ENCODE measurements at regions not wholly inside any gene's neighbourhood (a gene's known extent, or its start where the extent isn't known, plus 50 kb on each side); places are given as distances from the start of the nearest gene placed in this dataset.
A peak's percentile ranks its signal among the peaks of the same experiment; 100 is the strongest.

- Histone ChIP-seq H3K4me3 (no peak overlapping the region), H3K27me3 (no peaks in the 10 kb centered on the region)
- ATAC-seq = no peak
Measured at GRCh38 chr2:53174539-53174938, 593.1 kb upstream of the CHAC2 start.

GRCh38 chr2:53173698-53174455 lies 593.7 kb upstream of the CHAC2 start:
- TF ChIP-seq CTCF (IDR thresholded peaks at IDR 0.05) = no peak
- Histone ChIP-seq H3K9me3 (no peaks in the 10 kb centered on the region), H3K27ac (no peak overlapping the region), H3K36me3 (no peaks in the 10 kb centered on the region), H3K4me1 (no peaks in the 10 kb centered on the region), H3K4me3 (no peak overlapping the region), H3K27me3 (no peaks in the 10 kb centered on the region)
- peak; percentile 54 for ATAC-seq
- intact Hi-C loops (cut with DNase I) = no loop called here
- no peak for DNase-seq

More at GRCh38 chr2:53174539-53174938, 593.1 kb upstream of the CHAC2 start:
- Histone ChIP-seq H3K4me1 (no peaks in the 10 kb centered on the region), H3K36me3 (no peaks in the 10 kb centered on the region), H3K27ac (no peak overlapping the region), H3K9me3 (no peaks in the 10 kb centered on the region)
- intact Hi-C loops (cut with DNase I) = no loop called here
- TF ChIP-seq CTCF (IDR thresholded peaks at IDR 0.05) = no peak
- DNase-seq = no peak

GRCh38 chr2:53173091-53173490 lies 594.5 kb upstream of the CHAC2 start:
- H3K27me3 ChIP-seq = no peaks in the 10 kb centered on the region
- no peak overlapping the region for H3K4me3 ChIP-seq
- no peaks in the 10 kb centered on the region for H3K4me1 ChIP-seq
- intact Hi-C loops (cut with DNase I) = no loop called here
- DNase-seq (peak in 2 of 4 donors; percentile 88 to 89), ATAC-seq (no peak)
- H3K36me3 ChIP-seq = no peaks in the 10 kb centered on the region
- H3K27ac ChIP-seq = no peak overlapping the region
- TF ChIP-seq CTCF (IDR thresholded peaks at IDR 0.05) = no peak
- H3K9me3 ChIP-seq = no peaks in the 10 kb centered on the region

GRCh38 chr2:53170466-53170865 lies 597.1 kb upstream of the CHAC2 start:
- H3K36me3 ChIP-seq = no peaks in the 10 kb centered on the region
- TF ChIP-seq CTCF (IDR thresholded peaks at IDR 0.05) = no peak
- no peaks in the 10 kb centered on the region for H3K27me3 ChIP-seq
- no peak overlapping the region for H3K4me3 ChIP-seq
- no peaks in the 10 kb centered on the region for H3K4me1 ChIP-seq
- ATAC-seq = peak; percentile 23
- peak in 2 of 4 donors; percentile 81 to 87 for DNase-seq
- intact Hi-C loops (cut with DNase I) = no loop called here
- H3K9me3 ChIP-seq = no peaks in the 10 kb centered on the region
- no peak overlapping the region for H3K27ac ChIP-seq

GRCh38 chr2:53167227-53167626 lies 600.4 kb upstream of the CHAC2 start:
- no peak for TF ChIP-seq CTCF (IDR thresholded peaks at IDR 0.05)
- Histone ChIP-seq H3K36me3 (no peaks in the 10 kb centered on the region), H3K27ac (no peak overlapping the region), H3K4me3 (no peak overlapping the region), H3K27me3 (no peaks in the 10 kb centered on the region), H3K9me3 (no peaks in the 10 kb centered on the region), H3K4me1 (no peaks in the 10 kb centered on the region)
- intact Hi-C loops (cut with DNase I) = no loop called here
- DNase-seq (no peak), ATAC-seq (no peak)
